HG02588 (cell line): ENCODE measurements at regions not wholly inside any gene's neighbourhood (a gene's known extent, or its start where the extent isn't known, plus 50 kb on each side); places are given as distances from the start of the nearest gene placed in this dataset.

Experiments
- ATAC-seq: cut with Tn5 transposase; IDR thresholded peaks from one replicate; pipeline ENCODE4 v1.9.1; 2021; ENCODE audit warnings: mild to moderate bottlenecking, moderate library complexity; ENCODE audit not compliant: unreplicated experiment

DNA sequence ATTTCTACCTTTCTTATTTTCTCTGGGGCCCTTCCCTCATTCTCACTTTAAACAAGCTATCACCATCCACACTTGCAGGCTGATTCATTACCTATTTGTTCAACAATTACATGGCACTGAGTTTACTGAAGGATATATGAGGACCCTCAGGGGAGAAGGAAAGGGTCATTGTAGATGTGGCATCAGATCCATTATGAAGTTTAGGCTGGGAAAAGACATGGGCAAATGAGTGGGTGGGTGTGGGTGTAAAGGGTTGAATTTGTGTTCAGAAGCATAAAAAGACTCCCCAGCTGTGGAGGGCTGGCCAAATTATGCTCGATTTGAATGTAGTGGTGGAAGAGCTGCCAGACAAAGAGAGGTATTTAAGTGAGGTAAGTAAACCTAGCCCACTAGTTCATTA, 55.9 kb upstream of the MTAP start:
- no peak for ATAC-seq

DNA sequence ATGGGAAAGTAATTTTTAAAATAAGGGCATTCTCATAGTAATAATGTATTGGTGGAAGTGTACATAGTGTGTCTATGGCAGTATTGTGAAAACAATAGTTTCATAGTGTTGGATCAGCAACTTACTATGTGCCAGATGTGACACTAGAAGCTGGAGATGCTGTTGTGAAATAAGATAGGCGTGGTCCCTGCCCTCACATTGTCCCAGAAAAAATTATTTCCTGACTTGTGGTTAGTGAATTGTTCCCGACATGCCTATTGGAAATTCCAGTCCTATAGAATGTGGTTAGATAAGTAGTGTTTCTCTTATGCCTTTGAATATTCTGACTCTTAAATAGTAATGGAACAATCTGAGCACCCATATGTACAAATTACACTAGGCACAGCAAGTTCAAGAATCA, 55.3 kb upstream of the MTAP start:
- no peak for ATAC-seq

DNA sequence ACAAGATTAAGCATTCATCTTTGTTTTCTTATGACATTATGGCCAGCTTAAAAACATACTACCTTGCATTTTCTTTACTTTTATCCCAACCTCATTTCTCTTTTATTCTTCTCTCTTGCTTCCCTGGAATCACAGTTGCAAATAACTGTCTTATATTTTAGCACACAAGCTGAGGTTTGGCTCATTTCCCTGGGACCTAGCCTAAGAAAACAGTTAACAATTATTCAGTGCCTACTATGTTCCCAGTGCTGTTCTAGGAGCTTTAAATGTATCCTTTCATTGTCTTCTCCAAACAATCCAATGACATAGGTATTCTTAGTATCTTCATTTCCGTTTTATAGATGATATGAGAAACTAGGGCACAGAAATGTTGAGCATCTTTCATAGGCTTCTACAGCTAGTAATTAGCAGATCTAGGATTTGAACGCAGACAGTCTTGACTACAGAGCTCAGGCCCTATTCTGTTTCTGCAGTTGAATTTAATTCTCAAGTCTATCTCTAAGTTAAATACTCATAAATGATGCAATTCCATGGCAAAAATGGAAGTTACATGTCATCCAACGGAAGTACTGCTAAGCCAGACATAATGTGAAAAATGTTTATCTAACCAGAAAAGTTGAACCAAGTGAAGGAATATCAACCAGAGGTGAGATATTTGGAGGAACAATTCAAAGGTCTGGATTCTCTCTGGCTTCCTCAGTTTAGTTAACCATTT, 52.3 kb upstream of the MTAP start:
- no peak for ATAC-seq

DNA sequence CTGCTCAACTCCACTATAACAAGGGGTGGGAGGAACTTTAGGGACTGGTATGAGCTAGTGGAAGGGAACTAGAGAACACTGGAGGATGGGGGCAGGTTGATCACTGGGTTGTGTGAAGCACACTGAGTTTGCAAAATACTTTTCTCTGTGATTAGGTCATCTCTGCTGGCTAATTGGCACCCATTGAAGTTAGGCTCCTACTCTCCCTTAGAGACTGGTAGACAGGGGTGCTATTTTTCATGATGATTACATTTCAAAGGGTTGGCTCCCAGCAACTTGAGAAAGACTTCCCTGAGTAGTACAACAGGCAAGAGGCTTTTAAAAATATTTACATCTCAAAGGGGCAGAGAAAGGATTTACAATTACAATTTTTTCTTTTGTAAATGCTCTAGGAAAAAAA, 50.4 kb upstream of the MTAP start:
- no peak for ATAC-seq
